ENCODE measurements at regions not wholly inside any gene's neighbourhood (a gene's known extent, or its start where the extent isn't known, plus 50 kb on each side); places are given as distances from the start of the nearest gene placed in this dataset.

DNA sequence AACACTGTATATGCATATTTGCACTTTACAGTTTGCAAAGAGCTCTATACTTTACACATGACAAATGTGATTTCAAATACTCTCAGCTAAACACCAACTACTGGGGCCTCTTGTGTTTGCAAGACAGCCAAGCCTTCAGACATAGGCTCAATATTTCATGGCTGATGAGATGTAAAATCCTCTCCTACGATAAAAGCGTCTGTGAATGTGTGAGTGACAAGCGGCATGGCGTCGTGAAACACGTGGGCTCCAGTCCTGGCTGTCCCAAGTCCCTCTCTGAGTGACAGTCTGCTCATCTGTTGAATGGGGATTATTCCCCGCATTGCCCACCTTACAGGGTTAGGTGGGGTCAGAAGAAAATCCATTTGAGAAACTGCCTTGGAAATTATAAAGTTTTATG, 489.8 kb downstream of the RNF144A start:
- no peak overlapping the region for H3K4me3 ChIP-seq (ENCODE audit: low read depth, low read length)
- no peak overlapping the region for H3K27ac ChIP-seq (ENCODE audit: low read depth)
- no peaks in the 10 kb centered on the region for H3K36me3 ChIP-seq (ENCODE audit: insufficient read depth)
- no peak for DNase-seq (ENCODE audit: extremely low spot score)
- H3K4me1 ChIP-seq (ENCODE audit: insufficient read depth), result no peaks in the 10 kb centered on the region
- 60% methylated on average over 7 of the region's 7 CpGs for WGBS

DNA sequence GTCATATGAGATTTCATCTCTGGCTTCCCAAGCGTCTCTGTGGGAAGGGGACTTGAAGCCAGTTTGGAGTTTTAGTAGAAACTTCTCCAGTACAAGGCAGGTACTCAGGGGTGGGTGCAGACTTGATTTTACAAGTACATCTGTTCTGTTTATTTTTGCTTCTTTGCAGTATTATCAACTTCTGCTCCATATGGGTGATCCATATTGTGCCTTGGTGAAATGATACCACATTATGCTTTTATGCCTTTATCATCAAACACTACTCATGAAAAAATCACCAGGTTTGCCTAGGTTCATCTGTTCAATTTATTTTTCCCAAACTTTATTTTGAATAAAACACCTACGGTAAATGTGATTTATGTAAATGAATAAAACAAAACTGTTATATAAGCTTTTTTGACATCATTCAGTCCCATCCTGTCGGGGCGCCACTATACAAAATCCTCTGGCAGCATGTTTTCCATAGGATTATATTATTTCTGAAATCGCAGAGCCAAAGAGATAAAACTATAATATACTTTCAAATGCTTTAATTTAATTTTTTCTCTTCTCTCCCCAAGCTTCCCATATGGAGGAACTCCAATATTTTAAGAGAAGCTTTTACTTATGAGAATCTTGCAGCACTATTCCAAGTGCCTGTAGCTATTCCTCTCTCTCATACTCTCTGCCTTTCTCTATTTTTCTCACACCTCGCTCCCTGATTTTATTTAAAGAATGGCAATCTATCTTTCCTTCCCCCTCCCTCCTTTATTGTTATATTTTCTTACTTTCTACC, 490.9 kb downstream of the RNF144A start:
- Histone ChIP-seq H3K4me1 (ENCODE audit: insufficient read depth) (no peaks in the 10 kb centered on the region), H3K27ac (ENCODE audit: low read depth) (no peak overlapping the region), H3K4me3 (ENCODE audit: low read depth, low read length) (no peak overlapping the region), H3K36me3 (ENCODE audit: insufficient read depth) (no peaks in the 10 kb centered on the region)
- 92% methylated on average over 6 of the region's 6 CpGs for WGBS
- DNase-seq (ENCODE audit: extremely low spot score), result no peak

DNA sequence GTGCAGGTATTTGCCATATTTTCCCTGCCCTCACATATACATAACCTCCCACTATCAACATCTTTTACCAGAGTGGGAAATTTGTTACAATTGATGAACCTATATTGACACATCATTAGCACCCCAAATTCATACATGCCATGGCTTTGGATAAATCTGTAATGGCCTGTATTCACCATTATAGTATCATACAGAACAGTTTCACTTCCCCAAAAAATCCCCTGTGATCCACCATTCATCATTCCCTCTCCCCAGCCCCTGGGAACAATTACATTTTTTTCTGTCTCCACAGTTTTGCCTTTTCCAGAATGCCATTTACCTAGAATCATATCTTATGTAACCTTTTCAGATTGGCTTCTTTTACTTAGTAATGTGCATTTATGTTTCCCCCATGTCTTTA, 494.5 kb downstream of the RNF144A start:
- no peak overlapping the region for H3K27ac ChIP-seq (ENCODE audit: low read depth)
- no peak overlapping the region for H3K4me3 ChIP-seq (ENCODE audit: low read depth, low read length)
- no peak for DNase-seq (ENCODE audit: extremely low spot score)
- H3K4me1 ChIP-seq (ENCODE audit: insufficient read depth), result no peaks in the 10 kb centered on the region
- H3K36me3 ChIP-seq (ENCODE audit: insufficient read depth), result no peaks in the 10 kb centered on the region

DNA sequence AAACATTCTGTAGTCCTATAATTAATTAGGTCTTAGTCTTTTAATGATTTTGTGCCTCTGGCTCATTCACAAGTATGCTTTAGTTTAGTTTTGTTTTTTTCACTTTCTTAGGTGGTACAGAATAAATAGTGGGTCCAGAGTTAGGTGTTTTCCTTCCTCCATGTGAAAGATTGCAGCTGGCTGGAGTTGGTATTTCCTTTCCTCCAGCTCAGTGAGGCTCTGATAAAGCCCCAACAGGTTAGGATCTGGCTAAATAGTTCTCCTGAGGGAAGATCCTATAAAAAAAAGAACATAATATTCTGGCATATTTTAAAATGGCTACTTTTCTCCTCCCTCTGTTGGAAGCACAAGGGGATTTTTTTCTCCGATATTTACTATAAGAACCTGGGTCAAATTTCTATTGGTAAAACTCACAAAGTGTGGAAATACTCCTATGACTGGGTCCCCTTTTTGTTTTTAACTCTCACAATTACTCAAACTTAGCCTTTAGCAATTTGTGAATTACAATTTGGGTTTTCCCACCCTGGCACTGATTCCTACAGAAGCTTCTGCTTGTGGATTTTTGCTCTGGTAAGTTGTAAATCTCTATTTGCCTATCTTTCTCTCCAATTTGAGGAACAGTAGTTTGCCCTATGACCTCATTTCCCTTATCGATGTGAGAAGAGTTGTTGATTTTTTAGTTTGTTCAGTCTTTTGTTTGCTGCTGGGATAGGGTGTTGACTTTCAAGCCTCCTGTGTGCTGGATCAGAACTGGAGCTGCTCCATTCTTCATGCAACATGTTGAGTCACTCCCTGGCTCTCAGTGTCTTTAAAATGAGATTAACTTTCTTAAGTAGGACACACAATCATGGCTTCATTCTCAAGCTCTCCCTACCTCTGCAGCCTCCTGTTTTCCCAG, 500.9 kb downstream of the RNF144A start:
- Histone ChIP-seq H3K36me3 (ENCODE audit: insufficient read depth) (no peaks in the 10 kb centered on the region), H3K27ac (ENCODE audit: low read depth) (no peak overlapping the region), H3K4me1 (ENCODE audit: insufficient read depth) (no peaks in the 10 kb centered on the region), H3K4me3 (ENCODE audit: low read depth, low read length) (no peak overlapping the region)
- no peak for DNase-seq (ENCODE audit: extremely low spot score)
- 66% methylated on average over 2 of the region's 2 CpGs for WGBS

DNA sequence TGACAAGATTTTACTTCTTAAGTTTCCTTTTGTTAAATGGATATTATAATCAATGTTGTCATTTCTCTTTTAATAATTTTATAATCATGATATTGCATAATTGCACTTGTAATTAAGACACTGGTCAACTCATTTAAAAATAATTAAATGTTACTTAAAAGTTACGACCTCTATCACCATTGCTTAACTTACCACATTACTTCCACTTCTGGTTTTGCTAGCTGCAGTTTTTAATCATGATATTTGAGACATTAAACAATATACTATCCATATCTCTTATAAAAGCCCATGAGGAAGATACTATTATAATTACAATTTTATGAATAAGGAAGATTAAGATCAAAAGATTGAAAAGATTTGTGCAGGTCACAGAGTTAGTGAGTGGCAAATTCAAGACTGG, 502.0 kb downstream of the RNF144A start:
- Histone ChIP-seq H3K27ac (ENCODE audit: low read depth) (no peak overlapping the region), H3K4me1 (ENCODE audit: insufficient read depth) (no peaks in the 10 kb centered on the region), H3K4me3 (ENCODE audit: low read depth, low read length) (no peak overlapping the region), H3K36me3 (ENCODE audit: insufficient read depth) (no peaks in the 10 kb centered on the region)
- 88% methylated on average over 1 of the region's 1 CpG for whole genome bisulfite sequencing
- DNase-seq (ENCODE audit: extremely low spot score), result no peak

DNA sequence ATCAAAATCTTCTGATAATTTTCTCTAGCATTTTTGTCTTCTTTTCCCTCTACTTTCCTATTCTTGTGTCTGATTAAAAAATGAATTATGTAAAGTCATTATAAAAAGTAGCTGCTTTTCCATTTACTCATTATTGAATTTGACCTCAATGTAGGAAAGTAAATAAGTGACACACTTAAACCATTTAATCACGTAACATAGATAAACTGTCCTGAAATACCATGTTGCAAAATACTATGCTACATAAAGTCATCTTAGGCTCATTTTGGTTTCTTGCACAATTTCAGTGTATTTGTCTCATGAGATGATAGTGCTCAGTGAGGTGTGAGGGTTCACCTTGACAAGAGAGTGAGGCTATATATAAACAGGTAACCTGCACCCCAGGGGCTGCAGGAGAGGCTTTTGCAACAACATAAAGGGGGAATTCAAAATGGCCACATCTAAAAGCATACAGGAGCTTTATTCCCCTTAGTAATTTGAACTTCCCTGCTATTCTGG, 502.7 kb downstream of the RNF144A start:
- DNase-seq (ENCODE audit: extremely low spot score), result no peak
- H3K4me1 ChIP-seq (ENCODE audit: insufficient read depth), result no peaks in the 10 kb centered on the region
- no peaks in the 10 kb centered on the region for H3K36me3 ChIP-seq (ENCODE audit: insufficient read depth)
- H3K4me3 ChIP-seq (ENCODE audit: low read depth, low read length), result no peak overlapping the region
- H3K27ac ChIP-seq (ENCODE audit: low read depth), result no peak overlapping the region
- WGBS, result 77% methylated on average over 1 of the region's 1 CpG

DNA sequence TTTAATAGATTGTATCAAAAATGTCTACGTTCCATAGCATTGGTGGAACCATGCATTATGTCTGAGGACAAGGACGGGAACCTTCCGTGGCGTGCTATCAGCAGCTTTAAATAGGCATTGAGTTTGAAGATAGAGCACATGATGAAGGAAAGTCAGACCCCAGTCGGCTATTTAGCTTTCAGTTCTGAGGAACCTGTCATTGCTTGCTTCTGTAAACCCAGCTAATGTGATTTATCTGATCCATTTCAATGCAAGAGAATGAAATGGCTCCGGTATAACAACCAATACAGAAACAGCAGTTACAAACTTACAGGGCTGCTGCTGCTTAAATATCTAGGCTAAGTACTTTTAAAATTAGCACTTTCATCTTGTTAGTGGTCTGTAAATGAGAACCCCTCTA, 503.3 kb downstream of the RNF144A start:
- 77% methylated on average over 6 of the region's 6 CpGs for WGBS
- H3K36me3 ChIP-seq (ENCODE audit: insufficient read depth), result no peaks in the 10 kb centered on the region
- H3K27ac ChIP-seq (ENCODE audit: low read depth), result no peak overlapping the region
- H3K4me1 ChIP-seq (ENCODE audit: insufficient read depth), result no peaks in the 10 kb centered on the region
- DNase-seq (ENCODE audit: extremely low spot score), result no peak
- H3K4me3 ChIP-seq (ENCODE audit: low read depth, low read length), result no peak overlapping the region

DNA sequence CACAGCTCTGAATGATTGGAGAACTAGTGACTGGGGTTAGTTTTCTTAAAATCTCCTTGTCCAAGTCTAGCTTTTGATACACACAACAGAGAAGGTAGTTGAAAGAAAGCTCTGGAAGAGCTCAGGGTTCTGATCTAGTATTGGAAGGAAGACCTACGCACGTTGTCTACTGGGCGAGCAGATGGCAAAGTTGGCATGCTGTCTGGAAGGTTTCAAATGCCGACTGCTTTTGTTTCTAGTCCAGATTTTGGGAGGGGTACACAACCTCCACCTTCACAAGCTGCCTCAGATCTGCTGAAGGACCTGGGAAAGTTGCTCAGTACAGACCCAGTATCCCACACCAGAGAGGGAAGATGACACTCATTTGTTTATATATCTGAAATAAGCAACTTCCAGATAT, 507.3 kb downstream of the RNF144A start:
- DNase-seq (ENCODE audit: extremely low spot score), result no peak
- Histone ChIP-seq H3K27ac (ENCODE audit: low read depth) (no peak overlapping the region), H3K36me3 (ENCODE audit: insufficient read depth) (no peaks in the 10 kb centered on the region), H3K4me1 (ENCODE audit: insufficient read depth) (no peaks in the 10 kb centered on the region), H3K4me3 (ENCODE audit: low read depth, low read length) (no peak overlapping the region)
- WGBS, result 78% methylated on average over 4 of the region's 4 CpGs

DNA sequence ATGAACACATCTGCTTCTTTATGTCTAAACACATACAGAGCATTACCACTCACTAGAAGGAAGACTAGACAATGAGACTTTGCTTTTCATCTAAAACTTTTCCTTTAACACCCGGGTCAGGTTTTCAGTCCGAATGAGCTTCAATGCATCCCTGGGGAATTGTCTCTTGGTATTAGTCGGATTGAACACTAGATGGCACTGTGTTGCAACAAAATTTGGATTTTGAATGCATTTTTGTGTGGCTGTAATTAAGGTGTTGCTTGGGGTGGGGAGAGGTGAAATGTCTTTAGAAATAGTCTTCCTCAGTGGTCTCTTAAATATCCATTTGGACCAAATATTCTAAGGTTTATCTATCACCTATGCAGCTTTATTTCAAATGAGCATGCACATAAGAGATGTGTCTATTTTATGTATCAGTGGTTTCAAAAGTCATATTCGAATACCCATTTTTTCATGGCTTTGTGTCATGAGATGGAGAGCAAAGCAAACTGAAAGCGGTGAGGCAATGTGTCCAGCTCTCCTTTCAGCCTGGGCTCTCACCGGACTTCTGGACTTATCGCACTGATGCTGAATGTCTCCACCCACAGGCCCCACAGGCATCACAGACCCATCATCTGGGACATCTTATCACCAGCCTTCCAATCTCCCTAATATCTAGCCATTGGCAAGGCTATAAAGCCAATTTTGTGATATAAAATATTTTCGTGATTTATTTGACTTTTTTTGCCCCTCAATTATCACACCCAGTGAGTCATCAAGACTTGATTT, 510.3 kb downstream of the RNF144A start:
- Histone ChIP-seq H3K4me1 (ENCODE audit: insufficient read depth) (no peaks in the 10 kb centered on the region), H3K4me3 (ENCODE audit: low read depth, low read length) (no peak overlapping the region), H3K27ac (ENCODE audit: low read depth) (no peak overlapping the region), H3K36me3 (ENCODE audit: insufficient read depth) (no peaks in the 10 kb centered on the region)
- peak; percentile 23 for DNase-seq (ENCODE audit: extremely low spot score)
- 44% methylated on average over 8 of the region's 8 CpGs for WGBS

DNA sequence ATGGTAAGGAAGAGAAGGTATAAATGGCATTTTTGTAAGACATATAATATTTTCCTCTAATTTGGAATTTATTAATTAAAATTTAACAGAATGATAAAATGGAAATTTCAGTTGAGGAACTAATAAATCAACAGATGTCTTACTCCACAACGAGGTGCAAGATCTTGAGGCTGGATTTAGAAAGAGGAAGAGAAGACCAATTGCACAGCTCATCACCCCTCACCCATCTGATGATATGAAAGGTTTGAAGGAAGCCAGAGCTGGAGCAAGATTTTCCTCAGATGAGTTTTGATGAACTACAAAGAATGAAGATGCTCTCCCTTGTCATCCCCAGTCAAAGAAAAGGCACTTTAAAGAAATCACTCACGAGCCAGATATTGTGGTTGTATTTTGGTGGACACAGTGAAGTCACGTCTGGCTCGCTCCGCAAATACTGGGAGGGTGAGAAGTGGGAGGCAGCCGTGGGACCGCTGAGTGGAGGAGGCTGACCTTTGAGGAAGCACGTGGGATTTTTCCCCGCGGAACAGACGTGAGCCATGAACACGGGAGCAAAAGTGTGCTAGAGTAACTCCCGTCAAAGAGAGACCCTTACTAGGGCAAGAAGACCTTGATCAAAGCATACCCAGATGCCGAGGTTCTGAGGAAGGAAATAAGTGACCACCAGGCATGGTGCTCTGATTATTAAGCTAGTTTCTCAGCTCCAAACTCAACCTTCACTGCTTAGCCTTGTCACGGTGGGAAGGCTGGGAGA, 511.4 kb downstream of the RNF144A start:
- no peak overlapping the region for H3K4me3 ChIP-seq (ENCODE audit: low read depth, low read length)
- no peak for DNase-seq (ENCODE audit: extremely low spot score)
- no peaks in the 10 kb centered on the region for H3K36me3 ChIP-seq (ENCODE audit: insufficient read depth)
- H3K4me1 ChIP-seq (ENCODE audit: insufficient read depth), result no peaks in the 10 kb centered on the region
- H3K27ac ChIP-seq (ENCODE audit: low read depth), result no peak overlapping the region
- WGBS, result 93% methylated on average over 15 of the region's 15 CpGs

DNA sequence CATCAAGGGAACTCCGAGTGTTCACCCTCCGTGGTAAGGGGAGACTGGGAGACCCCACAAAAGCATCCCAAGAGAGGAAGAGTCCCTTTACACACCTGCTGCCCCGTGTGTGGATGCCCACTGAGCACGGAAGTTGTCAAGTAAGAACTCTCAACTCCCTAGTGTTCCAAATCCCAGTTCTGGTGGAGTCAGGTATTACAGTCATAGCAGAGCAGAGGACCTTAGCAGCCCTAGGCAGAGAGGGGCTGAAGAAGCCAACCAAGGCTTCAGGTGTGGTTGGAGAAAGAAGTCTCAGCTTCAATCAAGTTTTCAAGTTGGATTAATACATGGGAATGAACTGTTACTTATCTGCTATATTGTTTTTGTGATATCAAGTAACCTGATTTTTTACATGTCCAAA, 512.5 kb downstream of the RNF144A start:
- DNase-seq (ENCODE audit: extremely low spot score), result no peak
- H3K4me3 ChIP-seq (ENCODE audit: low read depth, low read length), result no peak overlapping the region
- no peaks in the 10 kb centered on the region for H3K36me3 ChIP-seq (ENCODE audit: insufficient read depth)
- H3K27ac ChIP-seq (ENCODE audit: low read depth), result no peak overlapping the region
- H3K4me1 ChIP-seq (ENCODE audit: insufficient read depth), result no peaks in the 10 kb centered on the region
- 96% methylated on average over 4 of the region's 4 CpGs for WGBS

DNA sequence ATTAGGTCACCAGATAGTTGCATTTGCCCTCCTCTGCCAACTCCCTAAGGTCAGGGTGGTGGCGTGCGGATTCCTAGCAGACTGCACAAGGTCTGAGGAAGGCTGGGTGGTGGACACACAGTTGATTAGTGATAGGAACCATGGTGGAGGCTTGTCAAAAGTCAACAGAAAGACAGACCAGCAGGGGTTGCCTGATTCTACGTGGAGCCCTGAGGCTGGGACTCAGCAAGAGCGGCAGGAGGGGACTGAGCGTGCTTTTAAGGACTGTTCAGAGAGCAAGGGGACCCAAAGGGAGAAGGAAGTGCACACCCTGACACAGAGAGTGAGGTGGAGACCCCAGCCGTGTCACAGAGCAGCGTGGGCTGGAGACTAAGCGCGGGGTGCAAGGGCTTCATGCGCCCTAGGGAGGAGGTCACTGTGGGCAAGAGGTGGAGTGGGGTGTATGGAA, 513.2 kb downstream of the RNF144A start:
- no peak for DNase-seq (ENCODE audit: extremely low spot score)
- Histone ChIP-seq H3K4me1 (ENCODE audit: insufficient read depth) (no peaks in the 10 kb centered on the region), H3K4me3 (ENCODE audit: low read depth, low read length) (no peak overlapping the region), H3K27ac (ENCODE audit: low read depth) (no peak overlapping the region), H3K36me3 (ENCODE audit: insufficient read depth) (no peaks in the 10 kb centered on the region)
- 94% methylated on average over 10 of the region's 10 CpGs for WGBS
